8988T (cell line): ENCODE measurements at regions not wholly inside any gene's neighbourhood (a gene's known extent, or its start where the extent isn't known, plus 50 kb on each side); places are given as distances from the start of the nearest gene placed in this dataset.

ENCODE experiments used
- DNase-seq: peaks from one replicate; pipeline ENCODE4 v3.0.0; 2011

- DNase-seq, result no peak
Observed at GRCh38 chr18:72342933-72343332, 201.2 kb downstream of the CBLN2 start.

DNA sequence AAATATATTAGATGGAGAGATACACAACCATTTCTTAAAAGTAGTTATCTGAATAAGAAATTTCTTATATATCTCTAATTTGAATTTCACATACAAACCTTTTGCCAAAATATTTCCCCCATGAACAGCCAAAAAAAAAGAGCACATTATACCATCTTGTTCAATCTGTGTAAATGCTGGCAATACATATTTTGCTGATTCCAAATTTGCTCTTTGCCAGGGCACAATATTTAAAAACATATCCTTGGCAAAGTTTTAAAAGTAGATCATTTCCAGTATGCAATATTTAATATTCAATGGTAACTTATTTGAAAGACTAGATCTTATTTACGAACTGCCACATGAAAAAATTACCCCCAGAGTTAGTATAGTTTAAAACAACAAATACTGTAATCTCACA is 204.2 kb downstream of the CBLN2 start:
- no peak for DNase-seq

DNA sequence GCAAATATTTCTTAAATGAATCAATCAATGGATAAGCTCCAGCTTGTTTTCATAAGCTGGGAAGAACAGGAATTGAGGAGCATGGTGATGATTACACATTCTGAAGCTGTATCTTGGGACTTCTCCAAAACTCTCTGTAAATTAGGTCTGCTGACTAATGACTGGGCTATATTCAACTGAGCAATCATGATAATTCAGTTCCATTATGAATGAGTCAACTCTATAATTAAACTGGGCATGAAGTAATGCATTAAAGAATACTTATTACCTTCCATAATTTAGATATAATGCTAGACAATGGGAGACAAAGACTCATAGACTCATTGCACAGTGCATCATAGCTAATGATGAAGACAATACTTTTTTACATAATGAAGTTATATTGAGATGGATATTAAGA is 207.4 kb downstream of the CBLN2 start:
- no peak for DNase-seq

- no peak for DNase-seq
Observed at GRCh38 chr18:72329533-72329932, 214.6 kb downstream of the CBLN2 start.

GRCh38 chr18:72325307-72325706 is 218.8 kb downstream of the CBLN2 start:
- no peak for DNase-seq

GRCh38 chr18:72324677-72325076 is 219.5 kb downstream of the CBLN2 start:
- no peak for DNase-seq

GRCh38 chr18:72316497-72316896 is 227.6 kb downstream of the CBLN2 start:
- no peak for DNase-seq

- DNase-seq, result no peak
Observed at GRCh38 chr18:72283148-72283925, 260.8 kb downstream of the CBLN2 start.

- DNase-seq, result no peak
Observed at GRCh38 chr18:72273025-72273424, 271.1 kb downstream of the CBLN2 start.

GRCh38 chr18:72261590-72261989 is 282.6 kb downstream of the CBLN2 start:
- DNase-seq, result no peak

DNA sequence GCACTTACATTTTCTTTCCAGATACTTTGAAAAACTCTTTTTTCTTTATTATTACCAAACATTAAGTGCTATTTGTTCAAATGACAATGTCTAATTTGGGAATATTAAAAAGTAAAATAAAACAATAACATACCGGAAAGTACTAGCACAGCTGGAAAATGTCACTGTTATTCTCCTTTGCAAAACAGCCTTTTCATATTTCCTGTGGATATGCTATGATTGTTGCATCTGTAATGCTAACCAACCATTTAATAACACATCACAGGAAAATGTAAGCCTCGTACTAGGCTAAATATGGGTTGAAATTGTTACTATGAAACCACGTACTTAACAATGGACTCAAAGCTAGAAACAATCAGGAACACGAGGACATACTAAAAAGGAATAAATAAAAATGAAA is 298.1 kb downstream of the CBLN2 start:
- DNase-seq, result no peak

GRCh38 chr18:72235422-72235821 is 308.7 kb downstream of the CBLN2 start:
- DNase-seq, result no peak

DNA sequence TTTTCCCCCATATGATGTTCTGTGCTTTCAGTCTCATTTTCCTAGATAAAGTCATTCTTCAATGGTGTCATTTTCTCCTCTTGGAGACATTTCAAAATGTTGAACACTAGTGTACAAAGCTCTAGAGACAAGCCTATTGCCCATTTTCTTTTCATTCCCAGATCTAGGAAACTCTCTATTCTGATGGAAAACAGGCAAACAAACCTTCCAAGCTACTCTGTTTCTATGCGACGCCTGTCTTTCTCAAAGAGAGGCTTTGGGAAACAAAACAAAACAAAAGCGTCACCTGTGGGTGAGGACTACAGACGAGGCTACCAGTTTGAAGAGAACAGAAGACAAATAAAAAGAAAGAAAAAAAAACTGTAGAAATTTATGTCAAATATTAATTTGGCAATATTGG is 311.0 kb downstream of the CBLN2 start:
- DNase-seq, result no peak

GRCh38 chr18:72232644-72233043 is 311.5 kb downstream of the CBLN2 start:
- no peak for DNase-seq

GRCh38 chr18:72225958-72226357 is 318.2 kb downstream of the CBLN2 start:
- no peak for DNase-seq

GRCh38 chr18:72223733-72224132 is 320.4 kb downstream of the CBLN2 start:
- no peak for DNase-seq

DNA sequence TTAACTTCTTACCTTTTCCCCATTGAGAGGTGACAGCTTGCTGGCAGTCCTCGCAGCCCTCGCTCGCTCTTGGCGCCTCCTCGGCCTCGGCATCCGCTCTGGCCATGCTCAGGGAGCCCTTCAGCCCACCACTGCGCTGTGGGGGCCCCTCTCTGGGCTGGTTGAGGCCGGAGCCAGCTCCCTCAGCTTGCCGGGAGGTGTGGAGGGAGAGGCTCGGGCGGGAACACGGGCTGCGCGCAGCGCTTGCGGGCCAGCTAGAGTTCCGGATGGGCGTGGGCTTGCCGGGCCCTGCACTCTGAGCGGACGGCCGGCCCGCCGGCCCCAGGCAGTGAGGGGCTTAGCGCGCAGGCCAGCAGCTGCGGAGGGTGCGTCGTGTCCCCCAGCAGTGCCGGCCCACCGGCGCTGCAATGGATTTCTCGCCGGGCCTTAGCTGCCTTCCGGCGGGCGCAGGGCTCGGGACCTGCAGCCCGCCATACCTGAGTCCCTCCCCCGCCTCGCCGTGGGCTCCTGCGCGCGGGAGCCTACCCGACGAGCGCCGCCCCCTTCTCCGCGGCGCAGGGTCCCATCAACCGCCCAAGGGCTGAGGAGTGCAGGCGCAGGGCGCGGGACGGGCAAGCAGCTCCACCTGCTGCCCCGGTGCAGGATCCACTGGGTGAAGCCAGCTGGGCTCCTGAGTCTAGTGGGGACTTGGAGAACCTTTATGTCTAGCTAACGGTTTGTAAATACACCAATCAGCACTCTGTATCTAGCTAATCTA is 335.0 kb downstream of the CBLN2 start:
- no peak for DNase-seq

- no peak for DNase-seq
Observed at GRCh38 chr18:72207280-72207679, 336.9 kb downstream of the CBLN2 start.

- no peak for DNase-seq
Observed at GRCh38 chr18:72206814-72207213, 337.3 kb downstream of the CBLN2 start.

DNA sequence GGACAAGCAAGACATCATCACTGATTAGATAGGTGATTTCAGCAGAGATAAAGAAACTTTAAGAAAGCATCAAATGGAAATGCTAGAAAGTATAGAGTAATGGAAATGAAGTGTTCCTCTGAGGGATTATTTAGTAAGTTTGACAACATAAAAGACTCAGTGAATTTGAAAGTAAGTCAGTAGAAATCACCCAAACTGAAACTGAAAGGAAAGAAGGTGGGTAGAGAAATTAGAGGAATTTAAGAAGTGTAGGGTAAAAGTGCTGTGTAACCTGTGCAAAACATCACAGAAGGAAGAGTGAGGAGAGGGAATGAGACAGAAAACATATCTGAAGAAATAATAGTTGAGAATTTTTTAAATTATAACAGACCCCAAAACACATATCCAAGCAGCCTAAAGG is 343.1 kb downstream of the CBLN2 start:
- DNase-seq, result no peak

GRCh38 chr18:72197591-72197990 is 346.6 kb downstream of the CBLN2 start:
- no peak for DNase-seq

DNA sequence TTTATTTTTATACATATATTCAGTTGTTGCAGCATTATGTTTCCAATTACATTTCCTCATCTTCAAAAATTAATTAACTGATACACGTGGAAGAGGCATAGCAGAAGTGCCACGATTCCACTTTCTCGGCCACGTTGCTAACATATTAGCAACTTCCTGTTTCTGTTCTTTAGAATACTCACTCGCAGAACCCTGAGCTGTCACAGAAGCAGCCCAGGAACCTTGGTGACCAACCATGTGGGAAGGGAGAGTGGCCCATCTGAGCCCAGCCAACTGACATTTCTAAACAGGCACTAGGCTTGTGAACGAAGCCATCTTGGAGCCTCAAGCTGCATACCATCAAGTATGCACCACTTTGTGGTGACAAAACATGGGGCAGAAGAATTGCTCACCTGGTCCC is 350.1 kb downstream of the CBLN2 start:
- DNase-seq, result no peak

DNA sequence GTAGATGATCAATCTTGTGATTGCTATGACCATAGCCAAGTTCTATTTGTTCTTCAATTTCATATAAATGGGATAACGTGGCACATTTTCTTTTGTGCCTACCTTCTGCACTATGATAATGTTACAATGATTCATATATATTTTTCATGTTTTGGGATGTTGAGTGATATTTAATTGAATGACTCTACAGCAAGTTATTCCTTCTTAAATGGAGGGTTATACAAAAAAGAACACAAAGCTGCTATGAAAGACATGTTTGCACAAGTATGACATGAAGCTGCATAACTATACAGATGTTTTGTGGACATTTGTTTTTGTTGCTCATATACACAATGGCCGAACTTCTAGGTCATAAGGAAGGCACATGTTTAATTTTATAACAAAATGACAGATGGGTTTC is 356.2 kb downstream of the CBLN2 start:
- DNase-seq, result no peak

GRCh38 chr18:72181241-72181764 is 362.8 kb downstream of the CBLN2 start:
- no peak for DNase-seq
